ENCODE measurements at regions not wholly inside any gene's neighbourhood (a gene's known extent, or its start where the extent isn't known, plus 50 kb on each side); places are given as distances from the start of the nearest gene placed in this dataset.

DNA sequence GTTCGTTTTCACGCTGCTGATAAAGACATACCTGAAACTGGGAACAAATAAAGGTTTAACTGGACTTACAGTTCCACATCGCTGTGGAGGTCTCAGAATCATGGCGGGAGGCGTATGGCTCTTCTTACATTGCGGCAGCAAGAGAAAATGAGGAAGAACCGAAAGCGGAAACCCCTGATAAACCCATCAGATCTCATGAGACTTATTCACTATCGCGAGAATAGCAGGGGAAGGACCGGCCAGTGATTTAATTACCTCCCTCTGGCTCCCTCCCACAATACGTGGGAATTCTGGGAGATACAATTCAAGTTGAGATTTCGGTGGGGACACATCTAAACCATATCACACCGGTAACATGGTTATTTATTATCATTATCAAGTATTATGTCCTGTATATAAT is 2204.5 kb downstream of the ARAP2 start:
- H3K4me1 ChIP-seq (ENCODE audit: control insufficient read depth in 2 of 3, insufficient read depth in 2 of 3, low read depth in 1 of 3, low read length in 3 of 3): no peaks in the 10 kb centered on the region
- no peaks in the 10 kb centered on the region for H3K9me3 ChIP-seq (ENCODE audit: control insufficient read depth in 2 of 3, insufficient read depth in 1 of 3, low read length in 3 of 3)
- FAIRE-seq: no peak
- no peaks in the 10 kb centered on the region for H3K27me3 ChIP-seq (ENCODE audit: control insufficient read depth, insufficient read depth, low read length)
- H3K4me3 ChIP-seq (ENCODE audit: low read length in 3 of 3): no peak overlapping the region
- no peak overlapping the region for H3K9ac ChIP-seq (ENCODE audit: low read length in 3 of 3)
- intact Hi-C loops (cut with DNase I): no loop called here
- no peak for DNase-seq
- H3K27ac ChIP-seq (ENCODE audit: low read depth in 2 of 2, low read length in 2 of 2): no peak overlapping the region
- TF ChIP-seq, protein P1, sequence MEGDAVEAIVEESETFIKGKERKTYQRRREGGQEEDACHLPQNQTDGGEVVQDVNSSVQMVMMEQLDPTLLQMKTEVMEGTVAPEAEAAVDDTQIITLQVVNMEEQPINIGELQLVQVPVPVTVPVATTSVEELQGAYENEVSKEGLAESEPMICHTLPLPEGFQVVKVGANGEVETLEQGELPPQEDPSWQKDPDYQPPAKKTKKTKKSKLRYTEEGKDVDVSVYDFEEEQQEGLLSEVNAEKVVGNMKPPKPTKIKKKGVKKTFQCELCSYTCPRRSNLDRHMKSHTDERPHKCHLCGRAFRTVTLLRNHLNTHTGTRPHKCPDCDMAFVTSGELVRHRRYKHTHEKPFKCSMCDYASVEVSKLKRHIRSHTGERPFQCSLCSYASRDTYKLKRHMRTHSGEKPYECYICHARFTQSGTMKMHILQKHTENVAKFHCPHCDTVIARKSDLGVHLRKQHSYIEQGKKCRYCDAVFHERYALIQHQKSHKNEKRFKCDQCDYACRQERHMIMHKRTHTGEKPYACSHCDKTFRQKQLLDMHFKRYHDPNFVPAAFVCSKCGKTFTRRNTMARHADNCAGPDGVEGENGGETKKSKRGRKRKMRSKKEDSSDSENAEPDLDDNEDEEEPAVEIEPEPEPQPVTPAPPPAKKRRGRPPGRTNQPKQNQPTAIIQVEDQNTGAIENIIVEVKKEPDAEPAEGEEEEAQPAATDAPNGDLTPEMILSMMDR (IDR thresholded peaks at IDR 0.05; ENCODE audit: borderline replicate concordance, extremely low read depth, insufficient read depth): no peak
- no peaks in the 10 kb centered on the region for H3K36me3 ChIP-seq (ENCODE audit: control insufficient read depth in 2 of 3, insufficient read depth in 3 of 3, low read length in 3 of 3)

DNA sequence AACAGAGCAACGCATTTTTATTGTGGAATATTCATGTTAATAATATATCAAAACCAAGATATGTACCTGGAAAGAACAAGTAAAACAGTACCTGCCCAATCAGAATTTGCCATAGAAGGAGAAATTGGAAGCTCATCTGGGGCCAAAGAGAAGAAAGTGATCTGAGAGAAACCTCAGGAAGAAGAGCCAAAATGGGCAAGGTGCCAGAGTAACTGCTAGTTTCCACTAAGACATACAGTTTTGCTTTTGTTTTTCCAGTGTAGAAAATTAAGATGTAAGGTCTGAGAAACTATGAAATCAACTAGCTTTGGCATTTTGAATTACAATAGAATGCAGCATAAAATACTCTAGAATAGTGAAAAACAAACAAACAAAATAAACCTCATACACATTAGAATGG is 2201.2 kb downstream of the ARAP2 start:
- no peak for FAIRE-seq

DNA sequence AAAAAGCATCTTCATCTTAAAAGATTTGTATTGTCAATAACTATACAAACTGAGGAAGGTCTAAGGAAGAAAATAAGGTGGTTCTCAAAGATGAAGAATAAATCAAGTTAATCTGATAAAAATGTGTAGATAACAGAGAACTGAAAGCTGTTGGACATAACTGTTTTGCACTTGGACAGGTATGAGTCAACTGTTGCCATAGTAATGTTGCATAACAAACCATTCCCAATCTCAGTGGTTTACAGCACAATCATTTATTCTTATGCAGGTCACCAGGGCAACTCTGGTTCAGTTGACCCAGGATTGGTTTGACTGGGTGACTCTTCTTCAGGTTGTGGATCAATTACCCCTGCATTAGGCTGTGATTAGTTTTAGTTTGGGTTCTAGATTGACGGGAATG is 2197.7 kb downstream of the ARAP2 start:
- intact Hi-C loops (cut with DNase I): no loop called here
- Histone ChIP-seq H3K4me3 (ENCODE audit: low read length in 3 of 3) (no peak overlapping the region), H3K9ac (ENCODE audit: low read length in 3 of 3) (no peak overlapping the region), H3K4me1 (ENCODE audit: control insufficient read depth in 2 of 3, insufficient read depth in 2 of 3, low read depth in 1 of 3, low read length in 3 of 3) (no peaks in the 10 kb centered on the region), H3K27ac (ENCODE audit: low read depth in 2 of 2, low read length in 2 of 2) (no peak overlapping the region), H3K27me3 (ENCODE audit: control insufficient read depth, insufficient read depth, low read length) (no peaks in the 10 kb centered on the region), H3K9me3 (ENCODE audit: control insufficient read depth in 2 of 3, insufficient read depth in 1 of 3, low read length in 3 of 3) (no peaks in the 10 kb centered on the region), H3K36me3 (ENCODE audit: control insufficient read depth in 2 of 3, insufficient read depth in 3 of 3, low read length in 3 of 3) (no peaks in the 10 kb centered on the region)
- DNase-seq: no peak
- no peak for FAIRE-seq
- TF ChIP-seq, protein P1 (IDR thresholded peaks at IDR 0.05; ENCODE audit: borderline replicate concordance, extremely low read depth, insufficient read depth): no peak

More for the DNA sequence above, 2201.2 kb downstream of the ARAP2 start:
- no peaks in the 10 kb centered on the region for H3K4me1 ChIP-seq (ENCODE audit: control insufficient read depth in 2 of 3, insufficient read depth in 2 of 3, low read depth in 1 of 3, low read length in 3 of 3)
- TF ChIP-seq, protein P1 (IDR thresholded peaks at IDR 0.05; ENCODE audit: borderline replicate concordance, extremely low read depth, insufficient read depth): no peak
- no peak overlapping the region for H3K4me3 ChIP-seq (ENCODE audit: low read length in 3 of 3)
- intact Hi-C loops (cut with DNase I): no loop called here
- no peaks in the 10 kb centered on the region for H3K36me3 ChIP-seq (ENCODE audit: control insufficient read depth in 2 of 3, insufficient read depth in 3 of 3, low read length in 3 of 3)
- peak in 1 of 5 donors; percentile 1 for DNase-seq
- H3K27ac ChIP-seq (ENCODE audit: low read depth in 2 of 2, low read length in 2 of 2): no peak overlapping the region
- no peaks in the 10 kb centered on the region for H3K27me3 ChIP-seq (ENCODE audit: control insufficient read depth, insufficient read depth, low read length)
- no peaks in the 10 kb centered on the region for H3K9me3 ChIP-seq (ENCODE audit: control insufficient read depth in 2 of 3, insufficient read depth in 1 of 3, low read length in 3 of 3)
- no peak overlapping the region for H3K9ac ChIP-seq (ENCODE audit: low read length in 3 of 3)

DNA sequence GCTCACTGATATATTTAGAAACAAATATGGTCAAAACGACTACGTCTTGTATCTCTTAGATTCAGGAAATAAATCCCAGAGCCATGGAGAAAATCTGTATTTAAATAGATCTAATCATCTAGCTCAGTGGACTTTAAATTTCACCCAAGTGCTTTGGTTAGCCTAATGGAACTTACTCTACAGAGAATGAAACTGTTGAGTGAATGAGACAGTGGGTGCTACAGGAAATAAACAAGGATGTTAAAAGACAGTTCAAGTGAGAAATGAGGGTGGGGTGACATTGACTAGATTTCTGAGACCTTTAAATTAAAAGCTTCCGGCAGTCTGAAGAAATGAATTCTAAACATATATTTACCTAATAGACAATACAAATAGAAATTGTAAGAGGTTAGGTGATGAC is 2197.0 kb downstream of the ARAP2 start:
- Histone ChIP-seq H3K36me3 (ENCODE audit: control insufficient read depth in 2 of 3, insufficient read depth in 3 of 3, low read length in 3 of 3) (no peaks in the 10 kb centered on the region), H3K4me1 (ENCODE audit: control insufficient read depth in 2 of 3, insufficient read depth in 2 of 3, low read depth in 1 of 3, low read length in 3 of 3) (no peaks in the 10 kb centered on the region), H3K27me3 (ENCODE audit: control insufficient read depth, insufficient read depth, low read length) (no peaks in the 10 kb centered on the region), H3K9ac (ENCODE audit: low read length in 3 of 3) (no peak overlapping the region), H3K4me3 (ENCODE audit: low read length in 3 of 3) (no peak overlapping the region), H3K27ac (ENCODE audit: low read depth in 2 of 2, low read length in 2 of 2) (no peak overlapping the region), H3K9me3 (ENCODE audit: control insufficient read depth in 2 of 3, insufficient read depth in 1 of 3, low read length in 3 of 3) (no peaks in the 10 kb centered on the region)
- TF ChIP-seq, protein P1 (IDR thresholded peaks at IDR 0.05; ENCODE audit: borderline replicate concordance, extremely low read depth, insufficient read depth): no peak
- no peak for DNase-seq
- no peak for FAIRE-seq
- intact Hi-C loops (cut with DNase I): no loop called here

All from kidney (tissue), 13 donors.